LoVo (cell line): ENCODE measurements at regions not wholly inside any gene's neighbourhood (a gene's known extent, or its start where the extent isn't known, plus 50 kb on each side); places are given as distances from the start of the nearest gene placed in this dataset.
A peak's percentile ranks its signal among the peaks of the same experiment; 100 is the strongest.

ENCODE experiments used
- DNase-seq: peaks from one replicate; pipeline ENCODE4 v3.0.0-alpha.2; 2016; ENCODE audit warnings: low spot score

GRCh38 chr1:229210844-229211243 lies 60.1 kb upstream of the RAB4A start:
- no peak for DNase-seq

GRCh38 chr1:229213797-229214196 lies 57.1 kb upstream of the RAB4A start:
- DNase-seq, result no peak

- DNase-seq, result no peak
These were observed 53.2 kb upstream of the RAB4A start for GRCh38 chr1:229217716-229218115.

GRCh38 chr1:229218612-229219025 lies 52.3 kb upstream of the RAB4A start:
- DNase-seq, result no peak

GRCh38 chr1:229220163-229220846 lies 50.6 kb upstream of the RAB4A start:
- DNase-seq, result no peak

GRCh38 chr1:229221106-229222019 lies 49.5 kb upstream of the RAB4A start:
- DNase-seq, result peak; percentile 88
